ENCODE measurements at regions not wholly inside any gene's neighbourhood (a gene's known extent, or its start where the extent isn't known, plus 50 kb on each side); places are given as distances from the start of the nearest gene placed in this dataset.

- no peak overlapping the region for H3K27ac Mint-ChIP-seq
These were observed 297.0 kb downstream of the FGF9 start for GRCh38 chr13:21967871-21968270.

GRCh38 chr13:21970172-21970571 lies 299.3 kb downstream of the FGF9 start:
- no peaks in the 10 kb centered on the region for H3K36me3 Mint-ChIP-seq
- no peaks in the 10 kb centered on the region for H3K9me3 Mint-ChIP-seq
- DNase-seq = no peak
- H3K27me3 Mint-ChIP-seq = no peaks in the 10 kb centered on the region
- H3K4me3 Mint-ChIP-seq = no peak overlapping the region
- no peaks in the 10 kb centered on the region for H3K4me1 Mint-ChIP-seq
- H3K27ac Mint-ChIP-seq = no peak overlapping the region

More at GRCh38 chr13:21967871-21968270, 297.0 kb downstream of the FGF9 start:
- Mint-ChIP-seq H3K27me3 (no peaks in the 10 kb centered on the region), H3K9me3 (no peaks in the 10 kb centered on the region), H3K4me1 (no peaks in the 10 kb centered on the region), H3K4me3 (no peak overlapping the region), H3K36me3 (no peaks in the 10 kb centered on the region)
- DNase-seq = no peak

GRCh38 chr13:21970918-21971317 lies 300.0 kb downstream of the FGF9 start:
- Mint-ChIP-seq H3K9me3 (no peaks in the 10 kb centered on the region), H3K4me1 (no peaks in the 10 kb centered on the region)

GRCh38 chr13:21971662-21972621 lies 301.1 kb downstream of the FGF9 start:
- H3K4me3 Mint-ChIP-seq = no peak overlapping the region
- H3K36me3 Mint-ChIP-seq = no peaks in the 10 kb centered on the region
- H3K27ac Mint-ChIP-seq = no peak overlapping the region
- DNase-seq = no peak
- H3K4me1 Mint-ChIP-seq = no peaks in the 10 kb centered on the region
- H3K9me3 Mint-ChIP-seq = no peaks in the 10 kb centered on the region
- no peaks in the 10 kb centered on the region for H3K27me3 Mint-ChIP-seq

More at GRCh38 chr13:21970918-21971317, 300.0 kb downstream of the FGF9 start:
- H3K36me3 Mint-ChIP-seq = no peaks in the 10 kb centered on the region
- H3K27ac Mint-ChIP-seq = no peak overlapping the region
- no peak for DNase-seq
- no peaks in the 10 kb centered on the region for H3K27me3 Mint-ChIP-seq
- no peak overlapping the region for H3K4me3 Mint-ChIP-seq

GRCh38 chr13:21973437-21974125 lies 302.7 kb downstream of the FGF9 start:
- Mint-ChIP-seq H3K4me3 (no peak overlapping the region), H3K27me3 (no peaks in the 10 kb centered on the region), H3K9me3 (no peaks in the 10 kb centered on the region), H3K4me1 (no peaks in the 10 kb centered on the region), H3K36me3 (no peaks in the 10 kb centered on the region), H3K27ac (no peak overlapping the region)
- DNase-seq = no peak

GRCh38 chr13:21974741-21975140 lies 303.9 kb downstream of the FGF9 start:
- Mint-ChIP-seq H3K4me1 (no peaks in the 10 kb centered on the region), H3K27me3 (no peaks in the 10 kb centered on the region), H3K36me3 (no peaks in the 10 kb centered on the region), H3K27ac (no peak overlapping the region), H3K4me3 (no peak overlapping the region), H3K9me3 (no peaks in the 10 kb centered on the region)
- DNase-seq = no peak

GRCh38 chr13:21976159-21976558 lies 305.3 kb downstream of the FGF9 start:
- H3K9me3 Mint-ChIP-seq = no peaks in the 10 kb centered on the region
- no peaks in the 10 kb centered on the region for H3K4me1 Mint-ChIP-seq
- no peak for DNase-seq
- H3K36me3 Mint-ChIP-seq = no peaks in the 10 kb centered on the region
- no peak overlapping the region for H3K4me3 Mint-ChIP-seq
- H3K27ac Mint-ChIP-seq = no peak overlapping the region
- H3K27me3 Mint-ChIP-seq = no peaks in the 10 kb centered on the region

- Mint-ChIP-seq H3K4me1 (no peaks in the 10 kb centered on the region), H3K9me3 (no peaks in the 10 kb centered on the region), H3K27me3 (no peaks in the 10 kb centered on the region), H3K4me3 (no peak overlapping the region), H3K27ac (no peak overlapping the region), H3K36me3 (no peaks in the 10 kb centered on the region)
- DNase-seq = no peak
These were observed 308.4 kb downstream of the FGF9 start for GRCh38 chr13:21979161-21979806.

- Mint-ChIP-seq H3K9me3 (no peaks in the 10 kb centered on the region), H3K27me3 (no peaks in the 10 kb centered on the region), H3K4me3 (no peak overlapping the region), H3K27ac (no peak overlapping the region), H3K4me1 (no peaks in the 10 kb centered on the region), H3K36me3 (no peaks in the 10 kb centered on the region)
- no peak for DNase-seq
These were observed 309.2 kb downstream of the FGF9 start for GRCh38 chr13:21980049-21980448.

GRCh38 chr13:21984156-21984555 lies 313.3 kb downstream of the FGF9 start:
- Mint-ChIP-seq H3K9me3 (no peaks in the 10 kb centered on the region), H3K4me3 (no peak overlapping the region), H3K27ac (no peak overlapping the region), H3K4me1 (no peaks in the 10 kb centered on the region), H3K27me3 (no peaks in the 10 kb centered on the region), H3K36me3 (no peaks in the 10 kb centered on the region)
- DNase-seq = no peak

- Mint-ChIP-seq H3K4me3 (no peak overlapping the region), H3K27ac (no peak overlapping the region), H3K4me1 (no peaks in the 10 kb centered on the region), H3K36me3 (no peaks in the 10 kb centered on the region), H3K9me3 (no peaks in the 10 kb centered on the region), H3K27me3 (no peaks in the 10 kb centered on the region)
- no peak for DNase-seq
These were observed 315.7 kb downstream of the FGF9 start for GRCh38 chr13:21986602-21987001.

GRCh38 chr13:21987793-21988192 lies 316.9 kb downstream of the FGF9 start:
- H3K27me3 Mint-ChIP-seq = no peaks in the 10 kb centered on the region
- H3K4me3 Mint-ChIP-seq = no peak overlapping the region
- H3K27ac Mint-ChIP-seq = no peak overlapping the region
- H3K9me3 Mint-ChIP-seq = no peaks in the 10 kb centered on the region
- no peak for DNase-seq
- H3K4me1 Mint-ChIP-seq = no peaks in the 10 kb centered on the region
- H3K36me3 Mint-ChIP-seq = no peaks in the 10 kb centered on the region

- Mint-ChIP-seq H3K27ac (no peak overlapping the region), H3K4me3 (no peak overlapping the region), H3K4me1 (no peaks in the 10 kb centered on the region), H3K27me3 (no peaks in the 10 kb centered on the region), H3K9me3 (no peaks in the 10 kb centered on the region), H3K36me3 (no peaks in the 10 kb centered on the region)
- no peak for DNase-seq
These were observed 317.8 kb downstream of the FGF9 start for GRCh38 chr13:21988624-21989023.

GRCh38 chr13:21996049-21996448 lies 325.2 kb downstream of the FGF9 start:
- Mint-ChIP-seq H3K27me3 (peaks cover 3% of the 10 kb centered on the region), H3K27ac (no peak overlapping the region), H3K36me3 (no peaks in the 10 kb centered on the region), H3K9me3 (no peaks in the 10 kb centered on the region), H3K4me1 (no peaks in the 10 kb centered on the region), H3K4me3 (no peak overlapping the region)
- no peak for DNase-seq

GRCh38 chr13:21997726-21998125 lies 326.9 kb downstream of the FGF9 start:
- no peak for DNase-seq
- Mint-ChIP-seq H3K4me3 (no peak overlapping the region), H3K27ac (no peak overlapping the region), H3K4me1 (no peaks in the 10 kb centered on the region), H3K9me3 (no peaks in the 10 kb centered on the region), H3K27me3 (peaks cover 3% of the 10 kb centered on the region), H3K36me3 (no peaks in the 10 kb centered on the region)

Measured in activated naive CD8-positive, alpha-beta T cell treated with anti-CD3 and anti-CD28 coated beads for 36 hours (primary cell).